Panc1 (cell line): ENCODE measurements at regions not wholly inside any gene's neighbourhood (a gene's known extent, or its start where the extent isn't known, plus 50 kb on each side); places are given as distances from the start of the nearest gene placed in this dataset.

Source experiments
- ATAC-seq: fragments of 200-7000 bp; cut with Tn5 transposase; 2 replicates; pipeline ENCODE4 v1.9.1; 2020; ENCODE audit warnings: mild to moderate bottlenecking, moderate library complexity
- BruUV-seq: library from RNA; stranded (reverse); fragments of 400-500 nt; replicated peaks from 2 replicates; lab custom pipeline; 2021; lab: Mats Ljungman, UMichigan
- CTCF ChIA-PET: fragments of 300-600 bp; sonication (Branson Sonifier 250); formaldehyde crosslinking; loops from one replicate; lab custom pipeline; 2022; ENCODE audit warnings: antibody characterized with exemption; lab: Charles Lee
- POLR2A ChIA-PET: fragments of 300-600 bp; sonication (Branson Sonifier 250); formaldehyde crosslinking; loops from one replicate; lab custom pipeline; 2022; ENCODE audit warnings: antibody characterized with exemption; lab: Charles Lee
- DNase-seq: peaks from one replicate; pipeline ENCODE4 v3.0.0-alpha.2; 2010; ENCODE audit warnings: low read depth, low spot score
- H3K27ac ChIP-seq: 2 replicates; pipeline ENCODE4 v1.5.1; 2011; ENCODE audit warnings: mild to moderate bottlenecking, low read length, inconsistent platforms
- H3K27me3 ChIP-seq: fragments of 200-500 bp; sonication (Bioruptor generic); 2 replicates; pipeline ENCODE4 v1.6.0; 2014; ENCODE audit warnings: low read length, inconsistent platforms; ENCODE audit not compliant: control insufficient read depth, insufficient read depth
- H3K36me3 ChIP-seq: fragments of 200-500 bp; sonication (Bioruptor generic); 2 replicates; pipeline ENCODE4 v1.5.1; 2014; ENCODE audit warnings: inconsistent platforms, mild to moderate bottlenecking, low read length, moderate library complexity; ENCODE audit not compliant: control insufficient read depth, insufficient read depth
- H3K4me1 ChIP-seq: 2 replicates; pipeline ENCODE4 v1.5.1; 2011; ENCODE audit warnings: inconsistent platforms, mild to moderate bottlenecking, low read length, moderate library complexity; ENCODE audit not compliant: control insufficient read depth, insufficient read depth
- H3K4me3 ChIP-seq, 2 experiments: 2 replicates each; pipeline ENCODE4 v1.5.1; 2011 to 2012; ENCODE audit warnings: low read depth in 2 of 2, low read length in 2 of 2, mild to moderate bottlenecking in 2 of 2, inconsistent platforms in 1 of 2, moderate library complexity in 1 of 2
- H3K9me3 ChIP-seq: fragments of 200-500 bp; sonication (Bioruptor generic); 2 replicates; pipeline ENCODE4 v1.5.1; 2014; ENCODE audit warnings: low read depth, mild to moderate bottlenecking, inconsistent platforms, low read length, moderate library complexity; ENCODE audit not compliant: control insufficient read depth, insufficient read depth
- POLR2AphosphoS5 ChIP-seq: IDR thresholded peaks from 2 replicates; pipeline ENCODE4 v1.6.1; 2012; ENCODE audit warnings: mild to moderate bottlenecking, low read depth, low read length, moderate library complexity
- SIN3A ChIP-seq: IDR thresholded peaks from 2 replicates; pipeline ENCODE4 v1.6.1; 2012; ENCODE audit warnings: low read depth, mild to moderate bottlenecking, low read length, moderate library complexity, borderline replicate concordance; ENCODE audit not compliant: insufficient read depth
- TCF7L2 ChIP-seq: IDR thresholded peaks from 2 replicates; pipeline ENCODE4 v1.6.1; 2011; ENCODE audit warnings: mild to moderate bottlenecking, low read depth, low read length, inconsistent platforms
- in situ Hi-C: cut with HindIII; loops from 2 replicates; pipeline ENCODE4 v1.10.0; 2016; ENCODE audit warnings: low sequenced_read_pairs, low pct_unique_long_range_greater_than_20kb
- intact Hi-C: fragments of 100-400 bp; cut with micrococcal nuclease; formaldehyde crosslinking; loops from one replicate; pipeline ENCODE4 v1.10.0; 2022; ENCODE audit not compliant: unreplicated experiment
- TF ChIP-seq, protein P1 (sequence below), 2 experiments: IDR thresholded peaks; 2 replicates each; pipeline ENCODE4 v1.6.1; 2011 to 2012; ENCODE audit warnings: low read depth in 2 of 2, control low read depth in 1 of 2, low read length in 1 of 2, mild to moderate bottlenecking in 1 of 2, moderate library complexity in 1 of 2; ENCODE audit not compliant: insufficient read depth in 1 of 2
- TF ChIP-seq, protein P2 (sequence below): fragments of 450-650 bp; IDR thresholded peaks from 2 replicates; pipeline ENCODE4 v1.5.1; 2017; ENCODE audit warnings: mild to moderate bottlenecking

DNA sequence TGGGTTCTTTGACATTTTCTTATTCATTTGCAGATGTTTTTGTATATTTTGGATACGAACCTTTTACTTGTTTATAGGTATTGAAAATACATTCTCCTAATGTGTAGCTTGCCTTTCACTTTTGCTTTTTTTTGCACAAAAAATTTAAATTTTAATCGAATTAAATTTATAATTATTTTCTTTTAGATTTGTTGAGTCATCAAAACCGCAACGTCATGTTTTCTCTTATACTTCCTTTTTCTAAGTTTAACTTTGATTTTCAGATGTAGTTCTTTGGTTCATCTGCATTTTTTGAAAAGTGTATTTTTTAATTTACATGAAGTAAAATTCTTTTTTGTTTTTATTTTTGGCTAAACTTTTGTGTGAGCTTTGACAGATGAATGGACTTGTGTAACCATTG, 243.7 kb upstream of the DPYD start:
- ATAC-seq (no peak), DNase-seq (no peak)
- no peak overlapping the region for H3K4me3 ChIP-seq
- in situ Hi-C loops (no loop called here), intact Hi-C loops (no loop called here)
- no peaks in the 10 kb centered on the region for H3K9me3 ChIP-seq
- no peaks in the 10 kb centered on the region for H3K4me1 ChIP-seq
- H3K27ac ChIP-seq: no peak overlapping the region
- ChIA-PET CTCF (no interaction called here), POLR2A (no interaction called here)
- no peaks in the 10 kb centered on the region for H3K27me3 ChIP-seq
- BruUV-seq: no TSS peak
- TF ChIP-seq TCF7L2 (no peak), SIN3A (no peak), POLR2AphosphoS5 (no peak)
- H3K36me3 ChIP-seq: no peaks in the 10 kb centered on the region

DNA sequence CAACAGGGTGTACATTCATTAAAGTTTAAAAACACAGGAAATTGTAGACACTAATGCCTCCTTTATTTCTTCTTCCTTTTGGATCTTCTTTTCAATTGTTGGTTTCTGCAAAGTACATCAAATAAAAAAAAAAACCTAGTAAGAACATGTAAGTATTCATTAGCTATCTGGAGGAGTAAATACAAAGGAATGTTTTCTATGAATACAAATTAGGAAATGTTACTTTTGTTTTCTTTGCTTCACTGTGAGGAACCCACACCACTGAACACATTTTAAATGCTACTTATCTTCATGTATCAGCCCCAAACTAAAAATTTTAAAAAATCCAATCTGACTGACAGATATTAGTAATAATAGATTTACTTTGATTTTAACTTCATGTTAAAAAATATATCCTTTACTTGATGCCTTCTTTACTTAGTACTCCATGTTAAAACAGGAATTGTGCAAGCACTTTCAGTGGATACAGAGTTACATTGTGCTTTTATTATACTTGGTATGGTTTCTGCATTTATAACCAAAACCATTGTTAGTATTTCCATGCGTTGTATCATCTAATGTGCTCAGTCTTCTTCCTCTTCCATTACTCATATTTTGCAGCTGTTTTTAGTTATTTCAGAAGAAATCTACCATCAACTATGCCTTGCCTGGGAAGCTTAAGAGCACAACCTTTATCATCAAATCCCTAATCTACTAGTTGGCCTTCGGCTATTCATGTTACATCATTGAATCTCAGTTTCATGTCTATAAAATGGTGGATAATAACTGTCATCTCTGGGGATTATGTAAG, 236.9 kb upstream of the DPYD start:
- Histone ChIP-seq H3K36me3 (no peaks in the 10 kb centered on the region), H3K9me3 (no peaks in the 10 kb centered on the region), H3K27ac (no peak overlapping the region), H3K27me3 (no peaks in the 10 kb centered on the region), H3K4me3 (no peak overlapping the region), H3K4me1 (no peaks in the 10 kb centered on the region)
- DNase-seq (no peak), ATAC-seq (no peak)
- BruUV-seq: no TSS peak
- POLR2A ChIA-PET: no interaction called here
- no peak for TF ChIP-seq SIN3A
- TF ChIP-seq, protein P1, sequence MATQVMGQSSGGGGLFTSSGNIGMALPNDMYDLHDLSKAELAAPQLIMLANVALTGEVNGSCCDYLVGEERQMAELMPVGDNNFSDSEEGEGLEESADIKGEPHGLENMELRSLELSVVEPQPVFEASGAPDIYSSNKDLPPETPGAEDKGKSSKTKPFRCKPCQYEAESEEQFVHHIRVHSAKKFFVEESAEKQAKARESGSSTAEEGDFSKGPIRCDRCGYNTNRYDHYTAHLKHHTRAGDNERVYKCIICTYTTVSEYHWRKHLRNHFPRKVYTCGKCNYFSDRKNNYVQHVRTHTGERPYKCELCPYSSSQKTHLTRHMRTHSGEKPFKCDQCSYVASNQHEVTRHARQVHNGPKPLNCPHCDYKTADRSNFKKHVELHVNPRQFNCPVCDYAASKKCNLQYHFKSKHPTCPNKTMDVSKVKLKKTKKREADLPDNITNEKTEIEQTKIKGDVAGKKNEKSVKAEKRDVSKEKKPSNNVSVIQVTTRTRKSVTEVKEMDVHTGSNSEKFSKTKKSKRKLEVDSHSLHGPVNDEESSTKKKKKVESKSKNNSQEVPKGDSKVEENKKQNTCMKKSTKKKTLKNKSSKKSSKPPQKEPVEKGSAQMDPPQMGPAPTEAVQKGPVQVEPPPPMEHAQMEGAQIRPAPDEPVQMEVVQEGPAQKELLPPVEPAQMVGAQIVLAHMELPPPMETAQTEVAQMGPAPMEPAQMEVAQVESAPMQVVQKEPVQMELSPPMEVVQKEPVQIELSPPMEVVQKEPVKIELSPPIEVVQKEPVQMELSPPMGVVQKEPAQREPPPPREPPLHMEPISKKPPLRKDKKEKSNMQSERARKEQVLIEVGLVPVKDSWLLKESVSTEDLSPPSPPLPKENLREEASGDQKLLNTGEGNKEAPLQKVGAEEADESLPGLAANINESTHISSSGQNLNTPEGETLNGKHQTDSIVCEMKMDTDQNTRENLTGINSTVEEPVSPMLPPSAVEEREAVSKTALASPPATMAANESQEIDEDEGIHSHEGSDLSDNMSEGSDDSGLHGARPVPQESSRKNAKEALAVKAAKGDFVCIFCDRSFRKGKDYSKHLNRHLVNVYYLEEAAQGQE (IDR thresholded peaks at IDR 0.05; ENCODE audit: insufficient read depth in 1 of 2, low read depth in 2 of 2, low read length in 1 of 2): no peak
- TF ChIP-seq, protein P2, sequence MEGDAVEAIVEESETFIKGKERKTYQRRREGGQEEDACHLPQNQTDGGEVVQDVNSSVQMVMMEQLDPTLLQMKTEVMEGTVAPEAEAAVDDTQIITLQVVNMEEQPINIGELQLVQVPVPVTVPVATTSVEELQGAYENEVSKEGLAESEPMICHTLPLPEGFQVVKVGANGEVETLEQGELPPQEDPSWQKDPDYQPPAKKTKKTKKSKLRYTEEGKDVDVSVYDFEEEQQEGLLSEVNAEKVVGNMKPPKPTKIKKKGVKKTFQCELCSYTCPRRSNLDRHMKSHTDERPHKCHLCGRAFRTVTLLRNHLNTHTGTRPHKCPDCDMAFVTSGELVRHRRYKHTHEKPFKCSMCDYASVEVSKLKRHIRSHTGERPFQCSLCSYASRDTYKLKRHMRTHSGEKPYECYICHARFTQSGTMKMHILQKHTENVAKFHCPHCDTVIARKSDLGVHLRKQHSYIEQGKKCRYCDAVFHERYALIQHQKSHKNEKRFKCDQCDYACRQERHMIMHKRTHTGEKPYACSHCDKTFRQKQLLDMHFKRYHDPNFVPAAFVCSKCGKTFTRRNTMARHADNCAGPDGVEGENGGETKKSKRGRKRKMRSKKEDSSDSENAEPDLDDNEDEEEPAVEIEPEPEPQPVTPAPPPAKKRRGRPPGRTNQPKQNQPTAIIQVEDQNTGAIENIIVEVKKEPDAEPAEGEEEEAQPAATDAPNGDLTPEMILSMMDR: no peak
- TF ChIP-seq POLR2AphosphoS5: no peak
- no peak for TF ChIP-seq TCF7L2
- in situ Hi-C loops: no loop called here
- intact Hi-C loops: no loop called here
- CTCF ChIA-PET: no interaction called here

DNA sequence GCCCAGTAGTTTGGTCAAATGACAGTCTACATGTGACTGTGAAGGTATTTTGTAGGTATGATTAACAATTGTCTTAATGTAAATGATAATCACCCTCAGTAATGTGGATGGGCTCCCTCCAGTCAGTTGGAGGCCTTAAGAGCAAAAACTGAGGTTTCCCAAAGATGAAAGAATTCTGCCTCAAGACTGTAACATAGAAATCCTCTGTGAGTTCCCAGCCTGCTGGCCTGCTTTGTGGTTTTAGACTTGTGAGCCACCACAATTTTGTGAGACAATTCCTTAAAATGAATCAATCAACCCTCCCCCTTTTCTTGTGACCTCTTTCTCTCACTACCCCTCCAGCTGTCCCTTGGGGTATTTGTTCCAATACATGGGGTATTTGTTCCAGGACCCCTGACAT, 226.4 kb upstream of the DPYD start:
- POLR2A ChIA-PET: no interaction called here
- Histone ChIP-seq H3K4me3 (no peak overlapping the region), H3K27me3 (no peaks in the 10 kb centered on the region), H3K4me1 (no peaks in the 10 kb centered on the region), H3K9me3 (no peaks in the 10 kb centered on the region), H3K36me3 (no peaks in the 10 kb centered on the region), H3K27ac (no peak overlapping the region)
- intact Hi-C loops (no loop called here), in situ Hi-C loops (no loop called here)
- no TSS peak for BruUV-seq
- DNase-seq (no peak), ATAC-seq (no peak)
- CTCF ChIA-PET: no interaction called here
- TF ChIP-seq, protein P1 (IDR thresholded peaks at IDR 0.05; ENCODE audit: insufficient read depth in 1 of 2, low read depth in 2 of 2, low read length in 1 of 2): no peak
- no peak for TF ChIP-seq SIN3A
- TF ChIP-seq POLR2AphosphoS5: no peak
- TF ChIP-seq, protein P2: no peak
- TF ChIP-seq TCF7L2: no peak
